ENCODE measurements at regions not wholly inside any gene's neighbourhood (a gene's known extent, or its start where the extent isn't known, plus 50 kb on each side); places are given as distances from the start of the nearest gene placed in this dataset.

- H3K9me2 ChIP-seq (replicated peaks; ENCODE audit: insufficient read depth, low read length), result no peaks in the 10 kb centered on the region
- H3K4me3 ChIP-seq (ENCODE audit: insufficient read depth, low read length, poor library complexity, severe bottlenecking), result no peak overlapping the region
- TF ChIP-seq EZH2phosphoT487 (conservative IDR thresholded peaks at IDR 0.05; ENCODE audit: low read length) (no peak), CTCF (IDR thresholded peaks at IDR 0.05; ENCODE audit: insufficient read depth, low read length, poor library complexity, severe bottlenecking) (no peak)
- H3K9me3 ChIP-seq (ENCODE audit: insufficient read depth, low read length), result no peaks in the 10 kb centered on the region
- H2AFZ ChIP-seq (ENCODE audit: low read depth, low read length, severe bottlenecking), result no peak overlapping the region
- no peak overlapping the region for H3K9ac ChIP-seq (ENCODE audit: low read length)
- H3F3A ChIP-seq (ENCODE audit: insufficient read depth), result no peaks in the 10 kb centered on the region
- H3K4me2 ChIP-seq (ENCODE audit: low read depth, low read length, poor library complexity, severe bottlenecking), result no peak overlapping the region
- no peaks in the 10 kb centered on the region for H3K79me2 ChIP-seq (ENCODE audit: insufficient read depth, low read length)
- H3K27ac ChIP-seq (ENCODE audit: low read depth, low read length), result no peak overlapping the region
- no peaks in the 10 kb centered on the region for H3K27me3 ChIP-seq (ENCODE audit: low read length)
- H3K36me3 ChIP-seq (ENCODE audit: low read length), result no peaks in the 10 kb centered on the region
- H4K20me1 ChIP-seq (ENCODE audit: low read depth, low read length), result no peaks in the 10 kb centered on the region
Measured at GRCh38 chr2:17302281-17302680, 216.0 kb downstream of the RAD51AP2 start.

- no peak overlapping the region for H3K27ac ChIP-seq (ENCODE audit: low read depth, low read length)
- no peaks in the 10 kb centered on the region for H4K20me1 ChIP-seq (ENCODE audit: low read depth, low read length)
- no peak overlapping the region for H3K4me3 ChIP-seq (ENCODE audit: insufficient read depth, low read length, poor library complexity, severe bottlenecking)
- no peaks in the 10 kb centered on the region for H3F3A ChIP-seq (ENCODE audit: insufficient read depth)
- no peaks in the 10 kb centered on the region for H3K9me2 ChIP-seq (replicated peaks; ENCODE audit: insufficient read depth, low read length)
- H3K79me2 ChIP-seq (ENCODE audit: insufficient read depth, low read length), result no peaks in the 10 kb centered on the region
- TF ChIP-seq CTCF (IDR thresholded peaks at IDR 0.05; ENCODE audit: insufficient read depth, low read length, poor library complexity, severe bottlenecking) (no peak), EZH2phosphoT487 (conservative IDR thresholded peaks at IDR 0.05; ENCODE audit: low read length) (no peak)
- no peaks in the 10 kb centered on the region for H3K27me3 ChIP-seq (ENCODE audit: low read length)
- H3K9me3 ChIP-seq (ENCODE audit: insufficient read depth, low read length), result no peaks in the 10 kb centered on the region
- H3K36me3 ChIP-seq (ENCODE audit: low read length), result no peaks in the 10 kb centered on the region
- no peak overlapping the region for H2AFZ ChIP-seq (ENCODE audit: low read depth, low read length, severe bottlenecking)
- H3K9ac ChIP-seq (ENCODE audit: low read length), result no peak overlapping the region
- H3K4me2 ChIP-seq (ENCODE audit: low read depth, low read length, poor library complexity, severe bottlenecking), result no peak overlapping the region
Measured at GRCh38 chr2:17301437-17301836, 216.8 kb downstream of the RAD51AP2 start.

GRCh38 chr2:17299891-17300540 lies 218.2 kb downstream of the RAD51AP2 start:
- Histone ChIP-seq H3K36me3 (ENCODE audit: low read length) (no peaks in the 10 kb centered on the region), H3K27me3 (ENCODE audit: low read length) (no peaks in the 10 kb centered on the region), H3K4me2 (ENCODE audit: low read depth, low read length, poor library complexity, severe bottlenecking) (no peak overlapping the region), H3K9me2 (replicated peaks; ENCODE audit: insufficient read depth, low read length) (no peaks in the 10 kb centered on the region), H3K9ac (ENCODE audit: low read length) (no peak overlapping the region), H3K4me3 (ENCODE audit: insufficient read depth, low read length, poor library complexity, severe bottlenecking) (no peak overlapping the region), H3F3A (ENCODE audit: insufficient read depth) (no peaks in the 10 kb centered on the region), H3K9me3 (ENCODE audit: insufficient read depth, low read length) (no peaks in the 10 kb centered on the region), H2AFZ (ENCODE audit: low read depth, low read length, severe bottlenecking) (no peak overlapping the region), H4K20me1 (ENCODE audit: low read depth, low read length) (no peaks in the 10 kb centered on the region), H3K27ac (ENCODE audit: low read depth, low read length) (no peak overlapping the region), H3K79me2 (ENCODE audit: insufficient read depth, low read length) (no peaks in the 10 kb centered on the region)
- no peak for TF ChIP-seq EZH2phosphoT487 (conservative IDR thresholded peaks at IDR 0.05; ENCODE audit: low read length)

- Histone ChIP-seq H3K4me2 (ENCODE audit: low read depth, low read length, poor library complexity, severe bottlenecking) (no peak overlapping the region), H4K20me1 (ENCODE audit: low read depth, low read length) (no peaks in the 10 kb centered on the region), H3K79me2 (ENCODE audit: insufficient read depth, low read length) (no peaks in the 10 kb centered on the region), H3K9ac (ENCODE audit: low read length) (no peak overlapping the region), H3K36me3 (ENCODE audit: low read length) (no peaks in the 10 kb centered on the region), H3K9me2 (replicated peaks; ENCODE audit: insufficient read depth, low read length) (no peaks in the 10 kb centered on the region), H2AFZ (ENCODE audit: low read depth, low read length, severe bottlenecking) (no peak overlapping the region), H3K27ac (ENCODE audit: low read depth, low read length) (no peak overlapping the region), H3K27me3 (ENCODE audit: low read length) (no peaks in the 10 kb centered on the region), H3K9me3 (ENCODE audit: insufficient read depth, low read length) (no peaks in the 10 kb centered on the region), H3F3A (ENCODE audit: insufficient read depth) (no peaks in the 10 kb centered on the region), H3K4me3 (ENCODE audit: insufficient read depth, low read length, poor library complexity, severe bottlenecking) (no peak overlapping the region)
- TF ChIP-seq EZH2phosphoT487 (conservative IDR thresholded peaks at IDR 0.05; ENCODE audit: low read length) (no peak), CTCF (IDR thresholded peaks at IDR 0.05; ENCODE audit: insufficient read depth, low read length, poor library complexity, severe bottlenecking) (no peak)
Measured at GRCh38 chr2:17298453-17298852, 219.8 kb downstream of the RAD51AP2 start.

Measured in SU-DHL-6 (cell line).